ENCODE measurements at regions not wholly inside any gene's neighbourhood (a gene's known extent, or its start where the extent isn't known, plus 50 kb on each side); places are given as distances from the start of the nearest gene placed in this dataset.
"Not testable (repeated sequence)": the region's sequence is repeated elsewhere in the genome, so short reads cannot be mapped to it uniquely, and the experiment has no call there.

GRCh38 chr11:37336401-37336800, 738.4 kb upstream of the RAG2 start:
- intact Hi-C loops (cut with DNase I): no loop called here
- no peak for DNase-seq

GRCh38 chr11:37333345-37333744, 735.3 kb upstream of the RAG2 start:
- intact Hi-C loops (cut with DNase I): no loop called here
- no peak for DNase-seq

- DNase-seq: no peak
- intact Hi-C loops (cut with DNase I): no loop called here
Measured at GRCh38 chr11:37323843-37324242, 725.8 kb upstream of the RAG2 start.

GRCh38 chr11:37322333-37323194, 724.5 kb upstream of the RAG2 start:
- intact Hi-C loops (cut with DNase I): no loop called here

GRCh38 chr11:37320921-37321320, 722.9 kb upstream of the RAG2 start:
- no peak for DNase-seq
- intact Hi-C loops (cut with DNase I): no loop called here

More at GRCh38 chr11:37322333-37323194, 724.5 kb upstream of the RAG2 start:
- DNase-seq: no peak

- intact Hi-C loops (cut with DNase I): no loop called here
- no peak for DNase-seq
Measured at GRCh38 chr11:37317803-37318202, 719.8 kb upstream of the RAG2 start.

GRCh38 chr11:37313266-37313665, 715.2 kb upstream of the RAG2 start:
- intact Hi-C loops (cut with DNase I): no loop called here
- DNase-seq: no peak

- intact Hi-C loops (cut with DNase I): no loop called here
- DNase-seq: no peak
Measured at GRCh38 chr11:37306563-37306962, 708.5 kb upstream of the RAG2 start.

GRCh38 chr11:37301405-37301804, 703.4 kb upstream of the RAG2 start:
- intact Hi-C loops (cut with DNase I); DNase-seq: not testable (repeated sequence)

- intact Hi-C loops (cut with DNase I): no loop called here
- no peak for DNase-seq
Measured at GRCh38 chr11:37298173-37298572, 700.1 kb upstream of the RAG2 start.

GRCh38 chr11:37286890-37287289, 688.9 kb upstream of the RAG2 start:
- DNase-seq: no peak
- intact Hi-C loops (cut with DNase I): no loop called here

GRCh38 chr11:37282367-37282766, 684.3 kb upstream of the RAG2 start:
- DNase-seq: no peak
- intact Hi-C loops (cut with DNase I): no loop called here

- intact Hi-C loops (cut with DNase I): no loop called here
- DNase-seq: no peak
Measured at GRCh38 chr11:37280200-37280599, 682.2 kb upstream of the RAG2 start.

- intact Hi-C loops (cut with DNase I): no loop called here
- DNase-seq: no peak
Measured at GRCh38 chr11:37277896-37278465, 679.9 kb upstream of the RAG2 start.

- intact Hi-C loops (cut with DNase I): no loop called here
- DNase-seq: peak in 1 of 10 donors; percentile 12
Measured at GRCh38 chr11:37264783-37265182, 666.7 kb upstream of the RAG2 start.

- no peak for DNase-seq
- intact Hi-C loops (cut with DNase I): no loop called here
Measured at GRCh38 chr11:37264060-37264459, 666.0 kb upstream of the RAG2 start.

- intact Hi-C loops (cut with DNase I): not testable (repeated sequence)
- DNase-seq: peak in 1 of 10 donors; percentile 52
Measured at GRCh38 chr11:37263467-37263866, 665.4 kb upstream of the RAG2 start.

GRCh38 chr11:37259734-37260133, 661.7 kb upstream of the RAG2 start:
- DNase-seq: no peak
- intact Hi-C loops (cut with DNase I): no loop called here

GRCh38 chr11:37248145-37248544, 650.1 kb upstream of the RAG2 start:
- intact Hi-C loops (cut with DNase I): no loop called here
- DNase-seq: no peak

- DNase-seq: peak in 1 of 10 donors; percentile 77
- intact Hi-C loops (cut with DNase I): not testable (repeated sequence)
Measured at GRCh38 chr11:37246092-37246491, 648.1 kb upstream of the RAG2 start.

- DNase-seq: no peak
- intact Hi-C loops (cut with DNase I): no loop called here
Measured at GRCh38 chr11:37230865-37231264, 632.8 kb upstream of the RAG2 start.

GRCh38 chr11:37223962-37224361, 625.9 kb upstream of the RAG2 start:
- intact Hi-C loops (cut with DNase I): no loop called here
- DNase-seq: peak in 2 of 10 donors; percentile 36 to 64

Measured in posterior cingulate gyrus (tissue), 11 donors.